ENCODE measurements at regions not wholly inside any gene's neighbourhood (a gene's known extent, or its start where the extent isn't known, plus 50 kb on each side); places are given as distances from the start of the nearest gene placed in this dataset.
"Not testable (repeated sequence)": the region's sequence is repeated elsewhere in the genome, so short reads cannot be mapped to it uniquely, and the experiment has no call there.

DNA sequence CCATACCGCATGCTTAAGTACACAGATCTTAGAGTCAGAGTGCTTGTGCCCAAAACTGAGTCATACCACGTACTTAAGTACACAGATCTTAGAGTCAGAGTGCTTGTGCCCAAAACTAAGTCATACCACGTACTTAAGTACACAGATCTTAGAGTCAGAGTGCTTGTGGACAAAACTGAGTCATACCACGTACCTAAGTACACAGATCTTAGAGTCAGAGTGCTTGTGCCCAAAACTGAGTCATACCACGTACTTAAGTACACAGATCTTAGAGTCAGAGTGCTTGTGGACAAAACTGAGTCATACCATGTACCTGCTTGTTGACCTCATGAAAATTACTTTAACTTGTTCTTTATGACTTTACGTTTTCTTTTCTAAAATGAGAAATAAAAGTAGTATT is 233.7 kb upstream of the NETO1 start:
- not testable (repeated sequence) for DNase-seq (ENCODE audit: low read depth)

DNA sequence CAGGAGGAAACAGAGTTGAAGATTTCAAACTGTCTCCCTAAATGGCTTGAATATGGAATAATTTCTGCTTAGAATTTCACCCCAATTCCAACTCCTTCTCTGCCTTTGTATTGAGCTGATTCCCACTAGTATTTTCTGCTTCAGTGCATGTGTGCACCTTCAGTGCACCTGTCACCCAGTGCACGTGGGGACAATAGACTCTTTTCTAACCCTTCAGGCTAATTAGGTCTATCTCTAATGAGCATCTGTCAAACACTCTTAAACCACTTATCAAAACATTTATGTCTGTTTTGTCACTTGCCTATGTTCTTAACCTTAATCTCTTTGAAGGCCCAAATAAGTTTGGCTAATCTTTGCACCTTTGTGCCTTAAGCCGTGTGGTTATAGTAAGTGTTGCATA is 232.0 kb upstream of the NETO1 start:
- no peak for DNase-seq (ENCODE audit: low read depth)

DNA sequence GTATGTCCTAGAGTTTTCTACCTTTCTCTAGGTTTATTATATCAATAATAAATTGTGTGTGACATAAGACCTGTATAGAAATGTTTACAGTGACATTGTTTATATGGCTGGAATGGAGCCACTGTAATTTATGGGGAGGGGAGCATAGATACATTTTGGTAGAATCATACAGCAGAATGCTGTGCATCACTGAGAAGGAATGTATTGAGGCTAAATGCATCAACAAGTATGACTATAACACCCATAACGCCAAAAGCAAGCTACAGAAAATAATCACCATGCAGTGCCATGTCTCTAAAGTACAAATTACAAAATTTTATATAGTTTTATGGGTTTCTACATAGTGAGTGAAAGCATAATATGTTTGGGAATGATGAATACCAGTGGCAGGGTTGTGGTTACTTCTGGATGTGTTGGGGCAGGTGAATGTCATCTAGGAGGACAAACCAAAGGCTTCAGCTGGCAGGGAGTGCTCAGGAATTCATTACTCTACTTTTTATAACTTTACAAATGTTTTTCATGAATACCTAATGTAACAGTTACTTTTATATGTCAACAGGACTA is 226.0 kb upstream of the NETO1 start:
- no peak for DNase-seq (ENCODE audit: low read depth)

DNA sequence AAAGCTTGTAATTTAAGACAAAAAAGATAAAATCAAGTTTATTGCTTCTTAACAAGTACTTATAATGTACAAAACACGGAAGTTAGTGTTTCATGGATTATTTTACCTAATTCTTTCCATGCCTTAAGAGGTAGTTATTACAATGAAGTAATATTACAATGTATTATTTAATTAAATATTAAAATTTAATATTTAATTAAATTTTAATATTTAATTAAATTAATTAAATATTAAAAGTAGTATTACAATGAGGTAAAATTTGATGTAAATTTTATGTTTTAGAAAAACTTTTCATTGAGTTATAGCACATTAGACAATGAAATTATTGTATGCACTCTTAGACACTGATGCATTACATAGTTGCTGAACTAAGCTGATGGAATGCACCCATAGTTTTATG is 220.7 kb upstream of the NETO1 start:
- no peak for DNase-seq (ENCODE audit: low read depth)

DNA sequence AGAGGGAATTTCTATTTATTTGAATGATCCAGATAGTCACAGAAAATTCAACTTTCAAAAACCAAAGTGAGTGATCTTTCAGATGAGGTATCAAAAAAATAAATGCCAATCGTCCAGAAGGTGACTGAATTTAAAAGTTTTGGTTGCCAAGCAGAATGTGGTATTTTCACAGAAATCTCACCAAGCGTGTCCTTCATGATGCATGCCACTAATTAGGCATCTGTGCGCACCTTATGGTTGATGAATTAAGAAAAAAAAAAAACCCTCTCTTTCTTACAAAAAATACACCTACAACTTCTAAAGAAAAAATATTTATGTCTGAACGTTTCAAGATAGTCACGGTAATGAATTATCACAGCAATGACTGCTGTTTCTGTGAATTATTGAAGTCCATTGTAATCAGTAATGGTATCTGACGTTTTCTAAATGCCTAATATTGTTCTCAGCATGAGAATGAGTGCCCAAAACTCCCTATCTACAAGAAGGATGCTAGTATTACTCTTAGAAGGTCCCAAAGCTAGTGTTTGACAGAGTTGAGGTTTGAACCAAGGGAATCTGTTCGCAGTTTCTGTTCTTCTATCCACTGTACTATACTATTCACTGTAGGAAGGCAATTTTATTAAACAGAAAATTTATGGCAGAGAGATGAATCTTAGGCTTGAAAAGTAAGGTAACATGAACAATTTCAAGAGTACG is 219.6 kb upstream of the NETO1 start:
- DNase-seq (ENCODE audit: low read depth), result no peak

DNA sequence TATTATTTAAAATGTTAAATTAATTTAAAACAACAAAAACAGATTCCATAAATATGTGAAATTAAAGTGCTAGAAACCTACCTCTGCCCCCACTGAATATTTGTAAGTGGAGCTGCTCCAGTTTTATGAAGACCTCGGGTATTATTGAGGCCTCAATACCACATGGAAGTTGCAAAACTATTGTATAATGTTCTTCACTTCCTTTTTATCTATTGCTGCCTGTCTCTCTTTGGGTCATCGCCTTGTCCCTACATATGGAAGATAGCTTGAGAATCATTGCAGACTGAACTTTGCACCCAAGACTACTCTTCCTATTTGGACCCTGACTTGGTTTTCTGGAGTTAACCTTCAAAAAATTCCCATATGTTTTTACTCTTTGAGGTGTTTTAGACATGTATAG is 212.1 kb upstream of the NETO1 start:
- no peak for DNase-seq (ENCODE audit: low read depth)

DNA sequence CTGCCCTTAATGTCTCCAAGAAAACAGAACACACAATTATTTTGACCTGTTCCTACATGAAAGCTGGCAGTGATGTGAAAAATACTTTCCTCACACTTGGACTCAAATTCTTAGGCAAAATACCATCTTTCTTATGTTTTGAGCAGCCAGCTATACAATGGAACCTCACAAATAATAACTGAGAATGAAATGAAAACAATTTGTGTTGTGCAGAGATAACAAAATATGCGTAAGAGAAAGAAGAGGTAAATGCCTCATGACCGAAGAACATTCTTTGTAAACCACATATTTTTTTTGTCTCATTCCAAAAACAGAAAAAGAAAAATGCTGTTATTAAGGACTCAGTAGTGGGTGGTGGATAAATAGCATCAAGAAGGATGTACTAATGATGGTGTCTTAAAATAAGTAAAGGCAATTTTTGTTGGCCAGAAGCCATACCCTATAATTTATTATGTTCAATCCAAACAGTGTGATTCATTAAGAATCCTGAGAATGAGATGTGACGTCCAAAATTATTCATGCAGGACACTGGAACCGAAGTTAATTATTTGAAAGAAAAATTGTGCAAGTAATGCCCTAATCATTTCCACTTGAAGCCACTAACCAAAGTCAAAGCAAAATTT is 193.0 kb upstream of the NETO1 start:
- DNase-seq (ENCODE audit: low read depth), result no peak

DNA sequence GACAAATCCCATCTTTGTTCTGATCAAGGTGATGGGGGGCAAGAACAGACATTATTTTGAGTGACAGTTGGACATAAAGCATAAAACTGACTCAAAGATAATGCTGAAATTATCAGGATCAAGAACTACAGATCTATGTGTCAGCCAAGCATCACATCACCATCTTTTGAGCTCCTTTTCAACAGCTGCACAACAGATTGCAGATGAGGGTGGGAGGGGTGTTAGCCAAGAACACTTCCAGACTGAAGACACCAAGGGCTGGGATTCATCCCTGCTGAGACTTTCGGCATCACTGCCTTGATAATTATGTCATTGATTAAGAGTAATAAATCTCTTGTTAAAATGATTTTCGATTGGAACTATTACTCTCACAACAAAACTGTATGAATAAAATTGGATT is 191.5 kb upstream of the NETO1 start:
- no peak for DNase-seq (ENCODE audit: low read depth)

DNA sequence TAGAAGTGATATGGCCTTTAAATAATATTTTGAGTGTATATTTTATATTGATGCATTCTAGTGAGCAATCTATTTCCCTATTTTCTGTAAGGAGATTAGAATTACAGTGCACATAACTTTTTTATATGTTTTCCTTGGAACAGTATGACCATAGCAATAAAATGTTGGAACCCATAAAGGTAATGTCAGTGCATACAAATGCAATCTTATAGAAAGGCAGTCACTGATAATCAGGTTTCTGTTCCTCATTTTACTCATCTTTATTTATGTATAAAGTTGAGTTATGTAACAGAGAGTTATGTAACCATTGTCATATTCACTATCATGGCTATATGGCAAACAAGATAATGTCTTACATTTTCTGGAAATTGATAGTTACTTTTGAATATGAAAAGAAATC is 179.9 kb upstream of the NETO1 start:
- DNase-seq (ENCODE audit: low read depth), result no peak

DNA sequence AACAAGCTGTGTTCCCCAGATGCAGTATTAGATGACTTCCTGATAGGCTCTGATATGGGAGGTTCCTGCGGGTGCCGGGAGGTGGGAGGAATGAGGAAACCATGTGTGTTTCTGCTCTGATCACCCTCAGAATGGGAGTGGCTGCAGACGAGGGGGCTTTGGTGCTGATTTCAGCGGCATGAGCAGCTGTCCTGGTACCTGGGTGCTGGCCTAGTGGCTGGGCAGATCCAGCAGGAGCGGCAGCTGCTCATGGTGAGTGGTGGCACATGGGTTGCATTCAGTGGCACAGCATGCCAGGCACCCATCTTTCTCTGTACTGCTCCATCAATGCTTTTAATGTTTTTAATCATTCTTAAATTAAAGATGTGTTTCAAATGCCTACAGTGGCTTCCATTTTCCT is 177.2 kb upstream of the NETO1 start:
- no peak for DNase-seq (ENCODE audit: low read depth)

DNA sequence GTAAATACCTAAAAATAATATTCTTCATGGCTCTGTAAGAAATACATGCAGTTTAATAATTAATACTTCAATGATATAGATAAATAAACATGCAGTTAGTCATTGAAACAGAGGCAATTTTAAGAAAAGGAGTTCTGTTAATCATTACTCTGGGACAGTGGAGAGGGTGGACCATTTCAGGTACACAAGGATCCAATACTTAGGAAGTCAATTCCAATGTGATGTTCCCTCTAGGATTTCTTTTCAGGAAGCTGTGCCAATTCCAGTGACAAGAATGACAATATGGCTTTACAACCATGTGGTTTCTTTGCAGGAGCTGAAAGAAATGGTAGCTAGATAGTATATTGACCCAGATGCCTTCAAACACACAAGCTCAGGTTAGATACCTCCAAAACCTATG is 175.8 kb upstream of the NETO1 start:
- DNase-seq (ENCODE audit: low read depth), result no peak

DNA sequence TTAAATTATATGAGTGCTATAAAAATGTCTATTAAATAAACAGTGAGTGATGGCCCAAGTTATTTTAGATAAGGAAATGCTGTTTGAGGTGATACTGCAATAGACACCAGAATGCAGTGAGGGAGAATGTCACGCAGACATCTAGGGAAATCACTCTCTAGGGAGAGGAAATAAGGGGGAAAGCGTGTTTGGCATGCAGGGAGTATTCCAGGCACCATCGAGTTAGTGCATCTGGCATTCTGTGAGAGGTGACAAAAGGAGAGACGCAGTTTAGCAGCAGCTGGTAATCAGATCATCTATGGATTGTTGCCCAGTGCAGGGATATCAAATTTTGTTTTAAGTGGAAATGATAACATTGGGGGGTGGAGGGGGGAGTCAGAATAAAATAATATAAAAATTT is 175.4 kb upstream of the NETO1 start:
- no peak for DNase-seq (ENCODE audit: low read depth)

DNA sequence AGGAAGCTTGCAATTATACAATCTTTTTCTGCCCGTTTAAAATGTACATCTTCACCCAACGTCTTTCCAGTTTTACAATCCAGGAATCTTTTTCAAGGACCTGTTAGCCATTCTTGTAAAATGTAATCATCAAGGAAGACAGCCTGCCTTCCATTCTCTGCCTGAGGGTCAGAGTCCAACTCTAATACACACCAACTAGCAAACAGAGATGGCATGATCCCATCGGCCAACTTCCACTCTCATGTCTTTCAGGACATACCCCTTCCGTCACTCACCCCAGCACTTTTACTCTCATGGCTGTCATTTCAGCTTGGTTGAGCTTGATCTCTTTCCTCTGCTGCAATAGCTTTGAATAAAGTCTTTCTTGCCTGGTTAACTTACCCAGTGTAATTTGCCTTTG is 172.5 kb upstream of the NETO1 start:
- DNase-seq (ENCODE audit: low read depth), result no peak

DNA sequence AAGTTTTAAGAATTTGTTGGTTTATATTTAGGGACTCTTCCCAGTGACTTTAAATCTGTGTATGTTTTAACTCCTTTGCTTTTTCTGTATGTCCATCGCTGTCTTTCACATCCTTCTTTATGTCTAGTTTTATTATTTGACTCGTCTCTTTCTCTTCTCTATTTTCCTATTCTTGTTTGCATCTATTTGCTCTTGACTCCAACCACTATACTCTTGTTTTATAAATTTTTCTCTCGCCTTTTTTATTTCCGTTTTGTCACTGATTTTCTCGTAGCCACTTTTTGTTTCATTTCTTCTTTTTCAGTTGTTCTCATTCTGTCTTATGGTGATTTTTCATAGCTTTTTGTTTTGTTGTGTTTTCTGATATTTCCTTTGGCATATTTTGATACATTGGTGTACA is 170.5 kb upstream of the NETO1 start:
- no peak for DNase-seq (ENCODE audit: low read depth)

DNA sequence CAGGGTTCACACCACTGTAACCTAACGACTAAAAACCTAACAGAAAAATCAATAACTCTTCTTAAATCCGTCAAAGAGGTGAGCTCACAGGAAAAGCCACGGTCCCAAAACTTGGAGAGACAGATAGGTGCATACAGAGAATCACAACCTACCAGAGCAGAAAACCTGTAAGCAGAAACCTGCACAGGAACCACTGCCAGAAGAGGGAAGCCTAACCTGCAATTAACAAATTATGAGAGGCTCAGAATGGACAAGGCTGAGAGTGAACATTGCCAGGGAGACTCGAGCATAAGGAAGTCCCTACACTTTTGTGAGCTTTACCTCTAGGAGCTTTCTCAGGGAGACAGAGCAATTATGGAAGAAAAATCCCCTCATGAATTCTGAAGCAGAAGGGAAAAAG is 156.2 kb upstream of the NETO1 start:
- DNase-seq (ENCODE audit: low read depth), result no peak

DNA sequence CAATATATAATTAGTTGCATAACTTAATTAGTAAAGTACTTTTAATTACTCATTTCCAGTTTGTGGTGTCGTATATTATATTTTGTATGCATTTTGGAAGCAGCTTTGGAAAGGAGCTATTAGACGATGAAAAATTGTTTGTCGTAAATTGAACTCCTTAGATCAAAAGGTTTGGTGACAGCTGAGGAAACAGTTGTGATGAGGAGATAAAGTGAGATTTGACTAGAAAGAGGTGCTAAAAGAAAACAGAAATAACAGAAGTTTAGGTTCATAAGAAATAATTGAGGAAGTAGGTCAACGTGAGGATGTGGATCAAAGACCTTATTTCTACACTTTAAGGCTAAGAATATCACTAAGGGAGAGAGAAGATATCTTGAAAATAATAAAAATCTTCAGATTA is 141.9 kb upstream of the NETO1 start:
- DNase-seq (ENCODE audit: low read depth), result no peak

DNA sequence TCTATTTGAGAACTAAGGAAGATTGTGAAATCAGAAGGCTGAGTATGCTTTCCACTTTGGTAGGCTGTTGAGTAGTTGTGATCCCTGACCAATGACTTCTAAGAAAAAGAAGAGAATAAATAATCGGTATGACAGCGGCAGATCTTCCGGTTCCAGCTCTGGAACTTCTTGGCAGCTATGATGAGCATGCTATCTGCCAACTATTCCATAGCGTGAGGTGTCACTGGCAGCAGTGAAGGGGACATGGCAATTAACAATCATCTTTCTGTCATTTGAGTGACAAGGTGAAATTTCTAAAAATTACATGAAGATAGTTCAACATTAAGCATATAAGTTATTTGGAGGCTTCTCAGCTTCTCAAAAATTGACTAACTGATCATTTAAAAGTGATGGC is 140.1 kb upstream of the NETO1 start:
- DNase-seq (ENCODE audit: low read depth), result no peak

DNA sequence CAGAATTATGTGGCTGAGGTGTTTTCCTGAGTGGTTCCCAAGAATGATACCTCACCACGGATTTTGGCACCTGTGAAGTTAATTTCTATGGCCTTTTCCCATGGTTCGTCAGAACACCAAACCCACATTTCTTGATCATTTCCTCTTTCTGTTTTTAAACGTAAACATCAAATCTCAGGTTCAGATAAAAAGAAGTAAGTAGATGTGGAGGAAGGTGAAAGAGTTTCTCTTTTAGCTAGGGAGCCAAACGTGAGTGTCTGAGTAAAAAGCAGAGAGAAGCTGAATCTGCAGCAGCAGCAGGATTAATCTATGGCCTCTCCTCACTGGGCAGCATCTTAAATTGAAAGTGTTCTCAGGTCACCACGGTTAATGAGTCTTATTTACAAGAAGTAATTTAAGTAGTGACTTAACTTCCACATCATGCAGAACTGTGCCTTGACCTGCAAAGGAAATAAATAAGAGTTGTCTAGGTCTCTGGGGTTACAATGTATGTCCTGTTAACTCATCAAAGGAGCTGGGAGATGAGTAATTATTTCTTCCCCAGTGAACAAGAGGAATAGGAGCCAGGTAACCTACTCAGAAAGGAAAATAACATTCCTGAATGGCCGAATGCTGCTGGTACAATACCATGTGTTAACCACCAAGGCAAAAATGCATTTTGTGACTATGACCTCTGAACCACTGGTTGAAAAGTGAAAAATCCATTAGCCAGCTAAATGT is 139.6 kb upstream of the NETO1 start:
- no peak for DNase-seq (ENCODE audit: low read depth)

DNA sequence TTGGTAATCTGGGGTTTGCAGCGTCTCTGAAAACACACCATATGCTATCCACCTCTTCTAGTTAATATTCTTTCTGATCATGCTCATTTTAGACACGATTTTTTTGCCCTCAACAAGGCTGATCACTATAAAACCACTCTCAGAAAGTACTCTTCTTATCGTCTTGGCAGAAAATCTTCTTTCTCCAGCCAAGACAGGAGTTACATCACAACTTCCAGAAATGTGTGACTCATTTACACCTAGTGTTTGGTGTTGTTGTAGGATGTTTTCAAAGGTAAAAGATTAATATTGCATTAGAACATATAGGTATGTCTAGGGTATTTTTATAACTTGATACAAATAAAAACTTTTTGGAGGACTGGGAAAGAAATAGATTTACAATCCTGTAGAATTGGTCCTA is 138.5 kb upstream of the NETO1 start:
- DNase-seq (ENCODE audit: low read depth), result no peak

DNA sequence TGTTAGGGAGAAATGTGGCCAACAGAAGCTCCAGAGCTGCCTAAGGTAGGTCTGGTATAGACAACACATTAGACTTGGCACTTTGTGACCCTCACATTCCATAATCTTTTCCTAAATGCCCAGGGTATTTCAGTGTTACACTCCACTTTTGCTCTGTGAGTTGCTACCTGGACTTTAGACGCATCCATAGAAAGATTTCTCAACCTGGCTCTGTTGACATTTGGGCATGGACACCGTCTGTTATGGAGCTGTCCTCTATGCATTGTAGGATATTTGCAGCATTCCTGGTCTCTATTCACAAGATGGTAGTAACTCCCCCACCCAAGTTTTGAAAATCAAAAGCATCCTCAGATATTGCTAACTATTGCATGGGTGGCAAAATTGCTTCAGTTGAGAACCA is 136.5 kb upstream of the NETO1 start:
- DNase-seq (ENCODE audit: low read depth), result no peak

DNA sequence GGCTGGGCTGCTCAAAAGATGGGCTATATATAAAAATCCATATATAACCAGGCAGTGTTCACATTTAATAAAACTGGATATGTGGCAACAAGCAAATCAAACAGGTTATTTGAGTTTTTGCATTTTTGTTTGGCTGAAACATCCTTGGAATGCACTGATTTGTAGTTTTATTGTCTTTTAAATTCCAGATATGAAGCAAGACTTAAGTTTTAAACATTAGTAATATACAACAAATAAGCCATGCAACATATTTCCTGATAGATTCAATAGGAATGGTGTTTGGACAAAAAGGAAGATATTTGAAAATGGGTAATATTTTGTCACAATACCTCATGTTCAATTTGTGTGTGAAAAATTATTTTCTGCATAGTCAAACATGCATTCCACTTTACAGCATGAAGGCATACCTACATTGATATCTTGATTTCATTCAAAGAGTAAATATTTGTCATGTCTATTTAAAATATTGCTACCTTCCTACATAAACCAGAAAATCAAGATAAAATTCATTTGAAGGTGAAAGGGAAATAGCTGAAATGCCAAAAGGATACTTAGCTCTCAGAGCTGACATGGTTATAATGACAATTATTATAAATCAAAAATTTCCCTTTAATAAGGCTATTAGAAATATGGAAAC is 132.3 kb upstream of the NETO1 start:
- no peak for DNase-seq (ENCODE audit: low read depth)

DNA sequence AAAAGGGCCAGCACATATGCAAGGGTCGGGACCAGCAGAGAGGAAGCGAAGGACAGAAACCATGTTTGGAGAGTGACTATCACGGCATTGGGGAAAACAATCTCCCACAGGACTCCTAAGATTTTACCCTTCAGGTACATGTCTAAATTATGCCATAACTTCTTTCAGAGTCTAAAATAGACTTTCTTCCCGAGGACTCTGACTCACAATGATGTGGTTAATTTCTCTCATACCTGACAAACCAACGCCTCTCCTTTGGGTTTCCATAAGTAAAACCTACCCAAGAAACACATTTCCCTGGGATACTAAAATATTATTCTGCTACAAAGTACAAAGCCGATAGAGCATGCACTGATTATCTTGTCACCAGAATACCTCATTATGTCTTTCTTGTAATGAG is 127.8 kb upstream of the NETO1 start:
- DNase-seq (ENCODE audit: low read depth), result no peak

DNA sequence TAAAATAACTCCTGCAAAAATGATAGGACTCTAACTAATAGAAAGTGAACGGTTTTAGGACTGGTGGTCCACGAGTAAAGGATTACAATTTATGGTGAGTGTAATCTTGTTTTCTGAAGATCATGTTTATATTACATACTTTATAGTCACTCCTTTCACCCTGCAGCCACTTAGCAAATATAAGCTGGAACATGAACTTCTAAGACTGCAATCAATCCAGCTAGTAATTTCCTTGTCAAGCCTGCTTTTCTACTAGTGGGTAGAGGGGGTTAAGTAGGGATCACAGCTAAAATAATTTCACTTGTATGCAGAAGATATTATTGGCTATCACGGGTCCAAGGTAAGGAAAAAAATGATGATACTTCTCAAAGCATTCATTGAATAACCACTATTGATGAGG is 125.5 kb upstream of the NETO1 start:
- DNase-seq (ENCODE audit: low read depth), result no peak
